ENCODE measurements at regions not wholly inside any gene's neighbourhood (a gene's known extent, or its start where the extent isn't known, plus 50 kb on each side); places are given as distances from the start of the nearest gene placed in this dataset.

DNA sequence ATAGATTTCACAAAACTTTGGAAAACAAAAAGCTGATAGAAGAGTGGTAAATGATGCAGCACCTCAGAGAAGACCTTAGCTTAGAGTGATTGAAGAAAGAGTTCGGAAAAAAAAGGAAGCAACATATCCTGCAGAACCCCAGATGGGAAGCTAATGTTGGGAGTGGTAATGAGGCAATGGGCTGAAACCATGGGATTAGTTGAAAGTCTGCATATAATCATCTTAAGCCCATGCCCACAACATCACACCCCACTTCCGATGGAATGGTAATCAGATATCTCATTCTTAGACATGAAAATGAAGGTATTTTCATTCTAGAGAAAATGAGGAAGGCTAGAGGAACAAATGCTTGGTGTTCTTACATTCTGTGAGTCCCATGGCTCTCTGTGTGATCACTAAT, 146.3 kb upstream of the ADAMTS3 start:
- ATAC-seq (no peak), FAIRE-seq (no peak), DNase-seq (ENCODE audit: extremely low read depth in 1 of 4, low spot score in 3 of 4) (no peak)
- no peak overlapping the region for H3K27ac ChIP-seq (ENCODE audit: extremely low read depth, low read depth, low read length)
- TF ChIP-seq CEBPG (CRISPR knock-in tag; IDR thresholded peaks at IDR 0.05) (no peak), CEBPG (tag; conservative IDR thresholded peaks at IDR 0.05 in 1 of 2, IDR thresholded peaks at IDR 0.05 in 1 of 2) (peak in 1 of 2 experiments; percentile 74; a peak in 2 of 4 replicates), POLR2H (tag; IDR thresholded peaks at IDR 0.05; ENCODE audit: low read depth) (0 out of 2 replicates have a peak, but pooled peaks have one; percentile 25)
- TF ChIP-seq, protein P1, sequence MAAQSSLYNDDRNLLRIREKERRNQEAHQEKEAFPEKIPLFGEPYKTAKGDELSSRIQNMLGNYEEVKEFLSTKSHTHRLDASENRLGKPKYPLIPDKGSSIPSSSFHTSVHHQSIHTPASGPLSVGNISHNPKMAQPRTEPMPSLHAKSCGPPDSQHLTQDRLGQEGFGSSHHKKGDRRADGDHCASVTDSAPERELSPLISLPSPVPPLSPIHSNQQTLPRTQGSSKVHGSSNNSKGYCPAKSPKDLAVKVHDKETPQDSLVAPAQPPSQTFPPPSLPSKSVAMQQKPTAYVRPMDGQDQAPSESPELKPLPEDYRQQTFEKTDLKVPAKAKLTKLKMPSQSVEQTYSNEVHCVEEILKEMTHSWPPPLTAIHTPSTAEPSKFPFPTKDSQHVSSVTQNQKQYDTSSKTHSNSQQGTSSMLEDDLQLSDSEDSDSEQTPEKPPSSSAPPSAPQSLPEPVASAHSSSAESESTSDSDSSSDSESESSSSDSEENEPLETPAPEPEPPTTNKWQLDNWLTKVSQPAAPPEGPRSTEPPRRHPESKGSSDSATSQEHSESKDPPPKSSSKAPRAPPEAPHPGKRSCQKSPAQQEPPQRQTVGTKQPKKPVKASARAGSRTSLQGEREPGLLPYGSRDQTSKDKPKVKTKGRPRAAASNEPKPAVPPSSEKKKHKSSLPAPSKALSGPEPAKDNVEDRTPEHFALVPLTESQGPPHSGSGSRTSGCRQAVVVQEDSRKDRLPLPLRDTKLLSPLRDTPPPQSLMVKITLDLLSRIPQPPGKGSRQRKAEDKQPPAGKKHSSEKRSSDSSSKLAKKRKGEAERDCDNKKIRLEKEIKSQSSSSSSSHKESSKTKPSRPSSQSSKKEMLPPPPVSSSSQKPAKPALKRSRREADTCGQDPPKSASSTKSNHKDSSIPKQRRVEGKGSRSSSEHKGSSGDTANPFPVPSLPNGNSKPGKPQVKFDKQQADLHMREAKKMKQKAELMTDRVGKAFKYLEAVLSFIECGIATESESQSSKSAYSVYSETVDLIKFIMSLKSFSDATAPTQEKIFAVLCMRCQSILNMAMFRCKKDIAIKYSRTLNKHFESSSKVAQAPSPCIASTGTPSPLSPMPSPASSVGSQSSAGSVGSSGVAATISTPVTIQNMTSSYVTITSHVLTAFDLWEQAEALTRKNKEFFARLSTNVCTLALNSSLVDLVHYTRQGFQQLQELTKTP (IDR thresholded peaks at IDR 0.05; ENCODE audit: low read depth in 1 of 2, partially characterized antibody in 2 of 2): no peak
- TF ChIP-seq, protein P2, sequence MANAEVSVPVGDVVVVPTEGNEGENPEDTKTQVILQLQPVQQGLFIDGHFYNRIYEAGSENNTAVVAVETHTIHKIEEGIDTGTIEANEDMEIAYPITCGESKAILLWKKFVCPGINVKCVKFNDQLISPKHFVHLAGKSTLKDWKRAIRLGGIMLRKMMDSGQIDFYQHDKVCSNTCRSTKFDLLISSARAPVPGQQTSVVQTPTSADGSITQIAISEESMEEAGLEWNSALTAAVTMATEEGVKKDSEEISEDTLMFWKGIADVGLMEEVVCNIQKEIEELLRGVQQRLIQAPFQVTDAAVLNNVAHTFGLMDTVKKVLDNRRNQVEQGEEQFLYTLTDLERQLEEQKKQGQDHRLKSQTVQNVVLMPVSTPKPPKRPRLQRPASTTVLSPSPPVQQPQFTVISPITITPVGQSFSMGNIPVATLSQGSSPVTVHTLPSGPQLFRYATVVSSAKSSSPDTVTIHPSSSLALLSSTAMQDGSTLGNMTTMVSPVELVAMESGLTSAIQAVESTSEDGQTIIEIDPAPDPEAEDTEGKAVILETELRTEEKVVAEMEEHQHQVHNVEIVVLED (CRISPR knock-in tag; IDR thresholded peaks at IDR 0.05): no peak
- H3K9me3 ChIP-seq (replicated peaks; ENCODE audit: control insufficient read depth, insufficient read depth, low read depth, low read length): no peaks in the 10 kb centered on the region
- in situ Hi-C loops (cut with MboI): no loop called here
- no peak overlapping the region for H3K4me3 ChIP-seq
- H3K4me1 ChIP-seq (replicated peaks in 1 of 2; ENCODE audit: control insufficient read depth in 2 of 2, insufficient read depth in 2 of 2, low read length in 2 of 2): peaks cover 0 to 9% of the 10 kb centered on the region in 2 experiments; a peak in 2 of 5 replicates
- CTCF ChIA-PET (ENCODE audit: low intra/inter-chr PET ratio): no interaction called here
- intact Hi-C loops (cut with micrococcal nuclease): loop anchor here (5.0 kb wide), 1 partner anchor 97 kb away; no protein-coding TSS in a partner anchor
- H3K36me3 ChIP-seq (ENCODE audit: control insufficient read depth, insufficient read depth, low read length): no peaks in the 10 kb centered on the region
- BruUV-seq (replicated peaks): no TSS peak
- H3K4me2 ChIP-seq (ENCODE audit: insufficient read depth, low read length): no peak overlapping the region
- WGBS (ENCODE audit: insufficient coverage, low coverage, missing lambda C conversion rate): 26% methylated on average over 2 of the region's 2 CpGs
- no peaks in the 10 kb centered on the region for H3K9me1 ChIP-seq (ENCODE audit: control insufficient read depth, insufficient read depth, low read length)
- no peaks in the 10 kb centered on the region for H3K27me3 ChIP-seq (ENCODE audit: control insufficient read depth in 2 of 2, insufficient read depth in 2 of 2, low read length in 2 of 2)
- H2AFZ ChIP-seq (ENCODE audit: low read depth, low read length): peak overlapping the region; percentile 54; the same call in 1 of the 2 replicates
- no peaks in the 10 kb centered on the region for H3K79me2 ChIP-seq (ENCODE audit: control insufficient read depth, insufficient read depth, low read length)
- H4K20me1 ChIP-seq (replicated peaks; ENCODE audit: control insufficient read depth, insufficient read depth, low read length): no peaks in the 10 kb centered on the region
- no peak overlapping the region for H3K9ac ChIP-seq (ENCODE audit: insufficient read depth in 1 of 2, low read depth in 2 of 2, low read length in 2 of 2)
- POLR2A ChIA-PET: interaction anchor here (0.7 kb wide), 1 partner anchor 8 kb away, joined by 3 read pairs; no protein-coding TSS in a partner anchor
